ENCODE measurements at regions not wholly inside any gene's neighbourhood (a gene's known extent, or its start where the extent isn't known, plus 50 kb on each side); places are given as distances from the start of the nearest gene placed in this dataset.

GRCh38 chr1:112790920-112791722 lies 76.0 kb upstream of the PPM1J start:
- ChIA-PET POLR2A (no interaction called here), CTCF (no interaction called here)
- no peak overlapping the region for H3K4me3 ChIP-seq (ENCODE audit: low read length)
- TF ChIP-seq, protein P1, sequence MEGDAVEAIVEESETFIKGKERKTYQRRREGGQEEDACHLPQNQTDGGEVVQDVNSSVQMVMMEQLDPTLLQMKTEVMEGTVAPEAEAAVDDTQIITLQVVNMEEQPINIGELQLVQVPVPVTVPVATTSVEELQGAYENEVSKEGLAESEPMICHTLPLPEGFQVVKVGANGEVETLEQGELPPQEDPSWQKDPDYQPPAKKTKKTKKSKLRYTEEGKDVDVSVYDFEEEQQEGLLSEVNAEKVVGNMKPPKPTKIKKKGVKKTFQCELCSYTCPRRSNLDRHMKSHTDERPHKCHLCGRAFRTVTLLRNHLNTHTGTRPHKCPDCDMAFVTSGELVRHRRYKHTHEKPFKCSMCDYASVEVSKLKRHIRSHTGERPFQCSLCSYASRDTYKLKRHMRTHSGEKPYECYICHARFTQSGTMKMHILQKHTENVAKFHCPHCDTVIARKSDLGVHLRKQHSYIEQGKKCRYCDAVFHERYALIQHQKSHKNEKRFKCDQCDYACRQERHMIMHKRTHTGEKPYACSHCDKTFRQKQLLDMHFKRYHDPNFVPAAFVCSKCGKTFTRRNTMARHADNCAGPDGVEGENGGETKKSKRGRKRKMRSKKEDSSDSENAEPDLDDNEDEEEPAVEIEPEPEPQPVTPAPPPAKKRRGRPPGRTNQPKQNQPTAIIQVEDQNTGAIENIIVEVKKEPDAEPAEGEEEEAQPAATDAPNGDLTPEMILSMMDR (IDR thresholded peaks at IDR 0.05): no peak
- no peaks in the 10 kb centered on the region for H3K9me3 ChIP-seq (ENCODE audit: control insufficient read depth in 1 of 2, insufficient read depth in 1 of 2, low read length in 2 of 2)
- no peak overlapping the region for H3K27ac ChIP-seq (ENCODE audit: low read depth in 1 of 2, low read length in 2 of 2)
- no peaks in the 10 kb centered on the region for H3K4me1 ChIP-seq (ENCODE audit: insufficient read depth, low read length)
- Mint-ChIP-seq H3K27me3 (peaks cover 5% of the 10 kb centered on the region), H3K9me3 (no peaks in the 10 kb centered on the region), H3K36me3 (ENCODE audit: low read depth) (no peaks in the 10 kb centered on the region), H3K4me3 (no peak overlapping the region), H3K27ac (no peak overlapping the region), H3K4me1 (ENCODE audit: low read depth) (no peaks in the 10 kb centered on the region)
- no peak for DNase-seq
- intact Hi-C loops (cut with DNase I, micrococcal nuclease): no loop called here
- H3K27me3 ChIP-seq (ENCODE audit: control insufficient read depth in 1 of 2, insufficient read depth in 2 of 2, low read length in 2 of 2): no peaks in the 10 kb centered on the region
- no peaks in the 10 kb centered on the region for H3K36me3 ChIP-seq (ENCODE audit: insufficient read depth, low read length)
- no peak for ATAC-seq (ENCODE audit: poor library complexity)

DNA sequence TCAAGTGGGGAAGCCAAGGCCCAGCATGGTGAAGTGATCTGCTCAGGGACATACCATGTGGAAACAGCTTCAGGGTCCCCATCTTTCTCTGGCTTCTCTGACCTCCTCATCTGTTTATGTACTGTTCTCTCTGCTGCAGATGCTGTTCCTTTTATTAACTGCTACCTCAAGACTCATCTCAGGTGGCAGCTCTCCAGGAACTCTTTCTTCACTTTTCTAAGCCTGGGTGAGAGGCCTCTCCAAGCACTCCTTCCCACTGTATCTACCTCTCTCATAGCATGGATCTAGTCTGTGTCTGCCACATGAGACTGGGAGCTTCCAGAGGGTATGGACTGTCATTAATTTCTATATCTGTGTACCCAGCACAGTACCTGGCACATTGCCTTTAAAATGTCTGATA lies 73.4 kb upstream of the PPM1J start:
- H3K36me3 Mint-ChIP-seq (ENCODE audit: low read depth): no peaks in the 10 kb centered on the region
- Histone ChIP-seq H3K4me1 (ENCODE audit: insufficient read depth, low read length) (no peaks in the 10 kb centered on the region), H3K27me3 (ENCODE audit: control insufficient read depth in 1 of 2, insufficient read depth in 2 of 2, low read length in 2 of 2) (no peaks in the 10 kb centered on the region), H3K9me3 (ENCODE audit: control insufficient read depth in 1 of 2, insufficient read depth in 1 of 2, low read length in 2 of 2) (no peaks in the 10 kb centered on the region), H3K4me3 (ENCODE audit: low read length) (no peak overlapping the region), H3K27ac (ENCODE audit: low read depth in 1 of 2, low read length in 2 of 2) (no peak overlapping the region), H3K36me3 (ENCODE audit: insufficient read depth, low read length) (no peaks in the 10 kb centered on the region)
- TF ChIP-seq, protein P1 (IDR thresholded peaks at IDR 0.05): no peak
- no peak overlapping the region for H3K4me3 Mint-ChIP-seq
- DNase-seq: no peak
- intact Hi-C loops (cut with DNase I, micrococcal nuclease): no loop called here
- ATAC-seq (ENCODE audit: poor library complexity): no peak
- ChIA-PET CTCF (no interaction called here), POLR2A (no interaction called here)
- no peak overlapping the region for H3K27ac Mint-ChIP-seq
- no peaks in the 10 kb centered on the region for H3K4me1 Mint-ChIP-seq (ENCODE audit: low read depth)
- H3K27me3 Mint-ChIP-seq: peaks cover 10% of the 10 kb centered on the region
- H3K9me3 Mint-ChIP-seq: no peaks in the 10 kb centered on the region

DNA sequence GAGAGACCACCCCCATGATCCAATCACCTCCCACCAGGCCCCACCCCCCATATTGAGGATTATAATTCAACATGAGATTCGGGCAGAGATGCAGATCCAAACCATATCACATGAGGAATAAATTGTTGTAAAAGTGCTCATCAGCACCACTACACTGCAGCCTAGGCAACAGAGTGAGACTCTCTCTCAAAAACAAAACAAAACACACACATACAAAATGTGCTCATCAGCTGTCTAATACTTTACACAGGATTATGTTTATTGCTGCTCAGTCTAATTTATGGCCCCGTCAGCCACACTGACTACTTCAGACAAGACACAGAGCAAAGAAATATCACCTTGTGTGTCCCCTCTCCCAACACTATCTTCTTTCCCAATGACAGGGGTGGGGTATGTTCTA lies 72.9 kb upstream of the PPM1J start:
- Histone ChIP-seq H3K27ac (ENCODE audit: low read depth in 1 of 2, low read length in 2 of 2) (no peak overlapping the region), H3K9me3 (ENCODE audit: control insufficient read depth in 1 of 2, insufficient read depth in 1 of 2, low read length in 2 of 2) (no peaks in the 10 kb centered on the region), H3K27me3 (ENCODE audit: control insufficient read depth in 1 of 2, insufficient read depth in 2 of 2, low read length in 2 of 2) (peaks cover 0 to under 1% of the 10 kb centered on the region in 2 experiments), H3K4me1 (ENCODE audit: insufficient read depth, low read length) (no peaks in the 10 kb centered on the region), H3K36me3 (ENCODE audit: insufficient read depth, low read length) (no peaks in the 10 kb centered on the region), H3K4me3 (ENCODE audit: low read length) (no peak overlapping the region)
- ATAC-seq (ENCODE audit: poor library complexity) (no peak), DNase-seq (no peak)
- Mint-ChIP-seq H3K27me3 (peaks cover 10% of the 10 kb centered on the region), H3K4me1 (ENCODE audit: low read depth) (no peaks in the 10 kb centered on the region), H3K27ac (no peak overlapping the region), H3K9me3 (no peaks in the 10 kb centered on the region), H3K36me3 (ENCODE audit: low read depth) (no peaks in the 10 kb centered on the region), H3K4me3 (no peak overlapping the region)
- TF ChIP-seq, protein P1 (IDR thresholded peaks at IDR 0.05): no peak
- intact Hi-C loops (cut with DNase I, micrococcal nuclease): no loop called here
- CTCF ChIA-PET: no interaction called here
- POLR2A ChIA-PET: no interaction called here

Measured in CD4-positive, alpha-beta T cell (primary cell).